ENCODE measurements at regions not wholly inside any gene's neighbourhood (a gene's known extent, or its start where the extent isn't known, plus 50 kb on each side); places are given as distances from the start of the nearest gene placed in this dataset.

DNA sequence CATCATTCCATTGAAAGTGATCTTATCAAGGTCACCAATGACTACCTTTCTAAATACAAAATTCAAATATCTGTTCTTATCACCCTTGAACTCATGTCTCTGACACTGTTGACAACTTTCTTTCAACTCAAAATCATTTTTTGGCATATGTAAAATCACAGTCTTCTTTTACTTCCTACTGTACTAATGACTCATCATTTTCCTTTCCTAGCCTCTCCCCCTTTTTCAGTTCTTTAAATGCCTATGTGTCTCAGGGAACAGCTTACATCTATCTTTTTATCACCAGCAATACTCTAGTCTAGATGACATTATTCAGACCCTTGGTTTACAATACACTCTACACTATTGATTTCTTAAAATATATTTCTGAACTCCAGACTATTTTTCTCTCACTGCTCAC is 2220.7 kb upstream of the RAG2 start:
- Histone ChIP-seq H3K27ac (no peak overlapping the region), H3K36me3 (no peaks in the 10 kb centered on the region), H3K4me3 (no peak overlapping the region), H3K27me3 (replicated peaks in 1 of 7) (no peaks in the 10 kb centered on the region), H3K4me1 (no peaks in the 10 kb centered on the region), H3K9me3 (peaks cover 0 to 7% (median 0%) of the 10 kb centered on the region in 8 donors)
- intact Hi-C loops (cut with DNase I; ENCODE audit: low total_unique reads): no loop called here
- TF ChIP-seq POLR2AphosphoS5 (IDR thresholded peaks at IDR 0.05): no peak
- no peak for TF ChIP-seq POLR2A (IDR thresholded peaks at IDR 0.05)
- TF ChIP-seq, protein P1, sequence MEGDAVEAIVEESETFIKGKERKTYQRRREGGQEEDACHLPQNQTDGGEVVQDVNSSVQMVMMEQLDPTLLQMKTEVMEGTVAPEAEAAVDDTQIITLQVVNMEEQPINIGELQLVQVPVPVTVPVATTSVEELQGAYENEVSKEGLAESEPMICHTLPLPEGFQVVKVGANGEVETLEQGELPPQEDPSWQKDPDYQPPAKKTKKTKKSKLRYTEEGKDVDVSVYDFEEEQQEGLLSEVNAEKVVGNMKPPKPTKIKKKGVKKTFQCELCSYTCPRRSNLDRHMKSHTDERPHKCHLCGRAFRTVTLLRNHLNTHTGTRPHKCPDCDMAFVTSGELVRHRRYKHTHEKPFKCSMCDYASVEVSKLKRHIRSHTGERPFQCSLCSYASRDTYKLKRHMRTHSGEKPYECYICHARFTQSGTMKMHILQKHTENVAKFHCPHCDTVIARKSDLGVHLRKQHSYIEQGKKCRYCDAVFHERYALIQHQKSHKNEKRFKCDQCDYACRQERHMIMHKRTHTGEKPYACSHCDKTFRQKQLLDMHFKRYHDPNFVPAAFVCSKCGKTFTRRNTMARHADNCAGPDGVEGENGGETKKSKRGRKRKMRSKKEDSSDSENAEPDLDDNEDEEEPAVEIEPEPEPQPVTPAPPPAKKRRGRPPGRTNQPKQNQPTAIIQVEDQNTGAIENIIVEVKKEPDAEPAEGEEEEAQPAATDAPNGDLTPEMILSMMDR (IDR thresholded peaks at IDR 0.05 in 8 of 11, conservative IDR thresholded peaks at IDR 0.05 in 3 of 11): no peak
- no peak for DNase-seq

DNA sequence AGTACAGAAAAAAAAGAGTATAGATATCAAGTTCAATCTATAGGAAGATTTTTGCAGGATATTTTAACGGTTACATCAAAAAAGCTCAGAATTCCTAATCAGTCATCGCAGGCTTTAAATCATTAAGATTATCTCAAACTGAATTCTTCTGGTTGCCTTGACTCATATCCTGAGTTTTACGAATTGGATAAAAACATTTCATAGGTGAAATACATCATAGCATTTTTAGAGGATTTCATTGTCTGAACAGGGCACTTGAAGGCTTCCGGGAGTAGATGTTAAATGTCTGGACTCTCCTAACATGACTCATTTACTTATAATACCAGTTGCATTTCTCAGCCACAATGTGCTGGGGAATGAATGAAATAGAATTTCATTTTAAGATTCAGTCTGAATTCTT is 2216.6 kb upstream of the RAG2 start:
- Histone ChIP-seq H3K27me3 (replicated peaks in 1 of 7) (no peaks in the 10 kb centered on the region), H3K36me3 (no peaks in the 10 kb centered on the region), H3K9me3 (peaks cover 0 to 18% (median 2%) of the 10 kb centered on the region in 8 donors), H3K4me1 (no peaks in the 10 kb centered on the region), H3K27ac (no peak overlapping the region), H3K4me3 (no peak overlapping the region)
- TF ChIP-seq, protein P1 (IDR thresholded peaks at IDR 0.05 in 8 of 11, conservative IDR thresholded peaks at IDR 0.05 in 3 of 11): no peak
- TF ChIP-seq POLR2AphosphoS5 (IDR thresholded peaks at IDR 0.05) (no peak), POLR2A (IDR thresholded peaks at IDR 0.05) (no peak)
- WGBS, 5 donors: 81 to 92% (median 86%) methylated on average over 4 of the region's 4 CpGs
- no peak for DNase-seq
- intact Hi-C loops (cut with DNase I; ENCODE audit: low total_unique reads): no loop called here

DNA sequence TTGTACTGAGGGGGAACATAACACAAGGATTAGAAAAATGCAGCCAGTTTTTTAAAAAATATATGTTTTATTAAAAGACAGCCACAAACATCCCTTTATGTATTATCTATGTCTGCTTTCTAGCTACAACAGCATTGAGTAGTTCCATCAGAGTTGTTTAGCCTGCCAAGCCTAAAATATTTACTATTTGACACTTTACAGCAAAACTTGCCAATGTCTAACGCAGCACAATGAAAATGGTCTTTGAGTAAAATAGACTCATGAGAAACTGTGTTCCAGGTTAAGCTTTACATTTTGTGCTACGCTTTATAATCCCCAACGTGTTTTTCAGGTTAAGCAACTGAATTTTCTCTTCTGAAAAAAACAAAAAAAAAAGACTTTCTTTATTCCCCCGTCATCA is 2211.5 kb upstream of the RAG2 start:
- intact Hi-C loops (cut with DNase I; ENCODE audit: low total_unique reads): no loop called here
- Histone ChIP-seq H3K4me1 (no peaks in the 10 kb centered on the region), H3K4me3 (no peak overlapping the region), H3K36me3 (no peaks in the 10 kb centered on the region), H3K27me3 (replicated peaks in 1 of 7) (no peaks in the 10 kb centered on the region), H3K27ac (no peak overlapping the region), H3K9me3 (peaks cover 0 to 19% (median 2%) of the 10 kb centered on the region in 8 donors)
- DNase-seq: no peak
- TF ChIP-seq POLR2AphosphoS5 (IDR thresholded peaks at IDR 0.05) (no peak), POLR2A (IDR thresholded peaks at IDR 0.05) (no peak)
- TF ChIP-seq, protein P1 (IDR thresholded peaks at IDR 0.05 in 8 of 11, conservative IDR thresholded peaks at IDR 0.05 in 3 of 11): no peak
- 72 to 78% (median 76%) methylated on average over 4 of the region's 4 CpGs for WGBS, 5 donors

DNA sequence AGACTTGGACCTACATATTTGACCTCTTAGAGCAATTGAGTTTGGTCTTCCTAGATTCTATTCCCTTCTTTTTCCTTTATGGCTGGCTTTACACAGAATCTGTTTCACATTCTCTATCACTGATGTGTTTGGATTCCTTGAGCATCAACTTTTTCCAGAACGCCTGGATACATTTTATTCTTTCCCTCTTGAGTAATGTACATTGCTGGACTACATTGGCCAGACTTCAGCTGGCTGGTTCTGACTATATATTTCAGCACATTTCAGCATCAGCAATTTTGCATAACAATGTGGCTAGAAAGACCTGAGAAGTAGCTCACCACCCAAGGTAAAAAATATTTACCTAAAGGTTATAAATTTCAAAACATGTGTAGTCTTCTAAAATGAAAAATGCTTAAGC is 2198.2 kb upstream of the RAG2 start:
- Histone ChIP-seq H3K4me1 (no peaks in the 10 kb centered on the region), H3K4me3 (no peak overlapping the region), H3K9me3 (no peaks in the 10 kb centered on the region), H3K36me3 (no peaks in the 10 kb centered on the region), H3K27me3 (replicated peaks in 1 of 7) (no peaks in the 10 kb centered on the region), H3K27ac (no peak overlapping the region)
- DNase-seq: no peak
- 79 to 90% (median 81%) methylated on average over 1 of the region's 1 CpG for WGBS, 5 donors
- intact Hi-C loops (cut with DNase I; ENCODE audit: low total_unique reads): no loop called here
- TF ChIP-seq, protein P1 (IDR thresholded peaks at IDR 0.05 in 8 of 11, conservative IDR thresholded peaks at IDR 0.05 in 3 of 11): no peak
- no peak for TF ChIP-seq POLR2AphosphoS5 (IDR thresholded peaks at IDR 0.05)
- no peak for TF ChIP-seq POLR2A (IDR thresholded peaks at IDR 0.05)

All from spleen (tissue), 11 donors.